ENCODE measurements at regions not wholly inside any gene's neighbourhood (a gene's known extent, or its start where the extent isn't known, plus 50 kb on each side); places are given as distances from the start of the nearest gene placed in this dataset.

GRCh38 chr2:181145645-181146044 is 165.2 kb downstream of the UBE2E3 start:
- H3K4me1 ChIP-seq = no peaks in the 10 kb centered on the region
- H3K9me3 ChIP-seq = no peaks in the 10 kb centered on the region
- no peak for TF ChIP-seq POLR2A (IDR thresholded peaks at IDR 0.05)
- TF ChIP-seq POLR2AphosphoS5 (IDR thresholded peaks at IDR 0.05; ENCODE audit: insufficient read depth in 1 of 2, low read depth in 1 of 2) = no peak
- no peak for TF ChIP-seq CTCF (IDR thresholded peaks at IDR 0.05)
- H3K36me3 ChIP-seq = no peaks in the 10 kb centered on the region
- DNase-seq (ENCODE audit: extremely low spot score in 2 of 2) = no peak
- H3K4me3 ChIP-seq = no peak overlapping the region
- no peak overlapping the region for H3K27ac ChIP-seq
- intact Hi-C loops (cut with DNase I) = no loop called here
- no peaks in the 10 kb centered on the region for H3K27me3 ChIP-seq

GRCh38 chr2:181146171-181146570 is 165.8 kb downstream of the UBE2E3 start:
- intact Hi-C loops (cut with DNase I) = no loop called here
- no peak for DNase-seq (ENCODE audit: extremely low spot score in 2 of 2)
- Histone ChIP-seq H3K27me3 (no peaks in the 10 kb centered on the region), H3K4me1 (no peaks in the 10 kb centered on the region), H3K27ac (no peak overlapping the region), H3K9me3 (no peaks in the 10 kb centered on the region), H3K4me3 (no peak overlapping the region), H3K36me3 (no peaks in the 10 kb centered on the region)
- no peak for TF ChIP-seq POLR2AphosphoS5 (IDR thresholded peaks at IDR 0.05; ENCODE audit: insufficient read depth in 1 of 2, low read depth in 1 of 2)
- no peak for TF ChIP-seq CTCF (IDR thresholded peaks at IDR 0.05)
- TF ChIP-seq POLR2A (IDR thresholded peaks at IDR 0.05) = no peak

GRCh38 chr2:181149056-181149455 is 168.7 kb downstream of the UBE2E3 start:
- Histone ChIP-seq H3K9me3 (no peaks in the 10 kb centered on the region), H3K4me3 (no peak overlapping the region), H3K4me1 (no peaks in the 10 kb centered on the region), H3K27me3 (no peaks in the 10 kb centered on the region), H3K36me3 (no peaks in the 10 kb centered on the region), H3K27ac (no peak overlapping the region)
- TF ChIP-seq POLR2A (IDR thresholded peaks at IDR 0.05) (no peak), POLR2AphosphoS5 (IDR thresholded peaks at IDR 0.05; ENCODE audit: insufficient read depth in 1 of 2, low read depth in 1 of 2) (no peak), CTCF (IDR thresholded peaks at IDR 0.05) (no peak)
- DNase-seq (ENCODE audit: extremely low spot score in 2 of 2) = no peak
- intact Hi-C loops (cut with DNase I) = no loop called here

GRCh38 chr2:181152226-181152625 is 171.8 kb downstream of the UBE2E3 start:
- DNase-seq (ENCODE audit: extremely low spot score in 2 of 2) = no peak
- Histone ChIP-seq H3K9me3 (no peaks in the 10 kb centered on the region), H3K4me1 (no peaks in the 10 kb centered on the region), H3K36me3 (no peaks in the 10 kb centered on the region), H3K27ac (no peak overlapping the region), H3K27me3 (no peaks in the 10 kb centered on the region), H3K4me3 (no peak overlapping the region)
- TF ChIP-seq POLR2A (IDR thresholded peaks at IDR 0.05) (no peak), POLR2AphosphoS5 (IDR thresholded peaks at IDR 0.05; ENCODE audit: insufficient read depth in 1 of 2, low read depth in 1 of 2) (no peak), CTCF (IDR thresholded peaks at IDR 0.05) (no peak)
- intact Hi-C loops (cut with DNase I) = no loop called here

GRCh38 chr2:181152701-181153100 is 172.3 kb downstream of the UBE2E3 start:
- Histone ChIP-seq H3K27ac (no peak overlapping the region), H3K4me3 (no peak overlapping the region), H3K4me1 (no peaks in the 10 kb centered on the region), H3K9me3 (no peaks in the 10 kb centered on the region), H3K36me3 (no peaks in the 10 kb centered on the region), H3K27me3 (no peaks in the 10 kb centered on the region)
- intact Hi-C loops (cut with DNase I) = no loop called here
- no peak for DNase-seq (ENCODE audit: extremely low spot score in 2 of 2)
- TF ChIP-seq POLR2AphosphoS5 (IDR thresholded peaks at IDR 0.05; ENCODE audit: insufficient read depth in 1 of 2, low read depth in 1 of 2) (no peak), POLR2A (IDR thresholded peaks at IDR 0.05) (no peak), CTCF (IDR thresholded peaks at IDR 0.05) (no peak)

Data from vagina (tissue), 2 donors.